ENCODE measurements at regions not wholly inside any gene's neighbourhood (a gene's known extent, or its start where the extent isn't known, plus 50 kb on each side); places are given as distances from the start of the nearest gene placed in this dataset.

DNA sequence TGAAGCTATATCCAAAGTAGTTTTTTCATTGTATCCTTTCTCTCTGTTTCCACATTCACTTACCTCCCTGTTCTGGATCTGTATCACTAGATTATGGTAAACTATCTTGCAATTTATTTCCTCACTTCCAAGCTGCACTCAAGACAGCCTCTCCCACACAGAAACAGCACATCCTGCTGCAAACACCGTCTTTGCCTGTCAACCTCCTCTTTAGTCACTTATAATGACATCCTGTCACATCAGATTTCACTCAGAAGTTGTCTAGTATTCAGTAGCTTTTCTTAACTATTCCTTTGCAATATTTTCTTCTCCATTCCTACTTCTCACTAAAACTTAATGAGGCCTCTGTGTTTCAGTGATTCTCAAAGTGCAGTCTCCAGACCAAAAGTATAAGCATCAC, 490.8 kb downstream of the IGSF11 start:
- peaks cover 62% of the 10 kb centered on the region for H3K9me3 Mint-ChIP-seq
- no peak for TF ChIP-seq CTCF (IDR thresholded peaks at IDR 0.05)
- H3K4me1 Mint-ChIP-seq (ENCODE audit: low read depth): no peaks in the 10 kb centered on the region
- no peak for DNase-seq
- H3K27me3 Mint-ChIP-seq (ENCODE audit: insufficient read depth): no peaks in the 10 kb centered on the region; the same call in 1 of the 2 replicates
- no peak overlapping the region for H3K4me3 Mint-ChIP-seq
- H3K27ac Mint-ChIP-seq: no peak overlapping the region
- peaks cover 4% of the 10 kb centered on the region; the same call in 1 of the 2 replicates for H3K36me3 Mint-ChIP-seq (ENCODE audit: low read depth)

GRCh38 chr3:118544458-118544857, 490.2 kb downstream of the IGSF11 start:
- no peaks in the 10 kb centered on the region; the same call in 1 of the 2 replicates for H3K27me3 Mint-ChIP-seq (ENCODE audit: insufficient read depth)
- H3K36me3 Mint-ChIP-seq (ENCODE audit: low read depth): peaks cover 4% of the 10 kb centered on the region; the same call in 1 of the 2 replicates
- H3K27ac Mint-ChIP-seq: no peak overlapping the region
- no peak for TF ChIP-seq CTCF (IDR thresholded peaks at IDR 0.05)
- peaks cover 60% of the 10 kb centered on the region for H3K9me3 Mint-ChIP-seq
- no peak overlapping the region for H3K4me3 Mint-ChIP-seq
- DNase-seq: no peak
- no peaks in the 10 kb centered on the region for H3K4me1 Mint-ChIP-seq (ENCODE audit: low read depth)

GRCh38 chr3:118548434-118548833, 486.2 kb downstream of the IGSF11 start:
- no peak for TF ChIP-seq CTCF (IDR thresholded peaks at IDR 0.05)
- Mint-ChIP-seq H3K27ac (no peak overlapping the region), H3K4me1 (ENCODE audit: low read depth) (no peaks in the 10 kb centered on the region), H3K36me3 (ENCODE audit: low read depth) (peaks cover 4% of the 10 kb centered on the region; the same call in 1 of the 2 replicates), H3K4me3 (no peak overlapping the region), H3K9me3 (peaks cover 50% of the 10 kb centered on the region), H3K27me3 (ENCODE audit: insufficient read depth) (no peaks in the 10 kb centered on the region; the same call in 1 of the 2 replicates)
- no peak for DNase-seq

- Mint-ChIP-seq H3K4me3 (no peak overlapping the region), H3K4me1 (ENCODE audit: low read depth) (no peaks in the 10 kb centered on the region), H3K36me3 (ENCODE audit: low read depth) (peaks cover 1% of the 10 kb centered on the region; the same call in 1 of the 2 replicates), H3K27me3 (ENCODE audit: insufficient read depth) (no peaks in the 10 kb centered on the region; the same call in 1 of the 2 replicates), H3K9me3 (peaks cover 43% of the 10 kb centered on the region), H3K27ac (no peak overlapping the region)
- TF ChIP-seq CTCF (IDR thresholded peaks at IDR 0.05): no peak
- DNase-seq: no peak
Observed at GRCh38 chr3:118550122-118550521, 484.5 kb downstream of the IGSF11 start.

GRCh38 chr3:118550556-118550955, 484.1 kb downstream of the IGSF11 start:
- DNase-seq: no peak
- TF ChIP-seq CTCF (IDR thresholded peaks at IDR 0.05): no peak
- Mint-ChIP-seq H3K4me3 (no peak overlapping the region), H3K27ac (no peak overlapping the region), H3K9me3 (peaks cover 39% of the 10 kb centered on the region), H3K27me3 (ENCODE audit: insufficient read depth) (no peaks in the 10 kb centered on the region; the same call in 1 of the 2 replicates), H3K4me1 (ENCODE audit: low read depth) (no peaks in the 10 kb centered on the region), H3K36me3 (ENCODE audit: low read depth) (no peaks in the 10 kb centered on the region)
